ENCODE measurements at regions not wholly inside any gene's neighbourhood (a gene's known extent, or its start where the extent isn't known, plus 50 kb on each side); places are given as distances from the start of the nearest gene placed in this dataset.
A peak's percentile ranks its signal among the peaks of the same experiment; 100 is the strongest.

GRCh38 chr1:218164111-218164929, 120.8 kb upstream of the RRP15 start:
- DNase-seq = no peak

GRCh38 chr1:218164930-218165700, 120.0 kb upstream of the RRP15 start:
- DNase-seq = no peak

- no peak for DNase-seq
These were observed 119.4 kb upstream of the RRP15 start for GRCh38 chr1:218165701-218166114.

- no peak for DNase-seq
These were observed 118.7 kb upstream of the RRP15 start for GRCh38 chr1:218166268-218166945.

GRCh38 chr1:218171302-218171893, 113.7 kb upstream of the RRP15 start:
- DNase-seq = peak; percentile 18 to 40

GRCh38 chr1:218182455-218182854, 102.6 kb upstream of the RRP15 start:
- DNase-seq = no peak

- DNase-seq = no peak
These were observed 84.1 kb upstream of the RRP15 start for GRCh38 chr1:218200979-218201378.

GRCh38 chr1:218201601-218202000, 83.5 kb upstream of the RRP15 start:
- no peak for DNase-seq

GRCh38 chr1:218205721-218206120, 79.4 kb upstream of the RRP15 start:
- no peak for DNase-seq

- DNase-seq = no peak
These were observed 77.9 kb upstream of the RRP15 start for GRCh38 chr1:218207194-218207593.

- no peak for DNase-seq
These were observed 75.7 kb upstream of the RRP15 start for GRCh38 chr1:218209351-218209861.

- no peak for DNase-seq
These were observed 73.9 kb upstream of the RRP15 start for GRCh38 chr1:218211241-218211640.

- no peak for DNase-seq
These were observed 68.1 kb upstream of the RRP15 start for GRCh38 chr1:218217040-218217439.

- DNase-seq = no peak
These were observed 65.6 kb upstream of the RRP15 start for GRCh38 chr1:218219460-218219859.

GRCh38 chr1:218224101-218224500, 61.0 kb upstream of the RRP15 start:
- no peak for DNase-seq

- DNase-seq = no peak
These were observed 59.1 kb upstream of the RRP15 start for GRCh38 chr1:218226005-218226404.

All from AML-193 (cell line).